ENCODE measurements at regions not wholly inside any gene's neighbourhood (a gene's known extent, or its start where the extent isn't known, plus 50 kb on each side); places are given as distances from the start of the nearest gene placed in this dataset.

- no peak for DNase-seq
- no peaks in the 10 kb centered on the region for H3K9me3 ChIP-seq (replicated peaks; ENCODE audit: control insufficient read depth, low read depth, low read length)
- peaks cover 17% of the 10 kb centered on the region for H3K27me3 ChIP-seq (ENCODE audit: control insufficient read depth, insufficient read depth, low read length)
- no peaks in the 10 kb centered on the region for H3K36me3 ChIP-seq (ENCODE audit: control insufficient read depth, insufficient read depth, low read length)
- 54% methylated on average over 4 of the region's 36 CpGs for WGBS (ENCODE audit: insufficient coverage)
- H3K4me3 ChIP-seq (ENCODE audit: low read length), result no peak overlapping the region
- H3K4me1 ChIP-seq (ENCODE audit: control insufficient read depth, insufficient read depth, low read length), result no peaks in the 10 kb centered on the region
- no peak overlapping the region for H3K27ac ChIP-seq (ENCODE audit: low read length)
Measured at GRCh38 chr12:113766131-113766878, 199.8 kb downstream of the RBM19 start.

- Histone ChIP-seq H3K27ac (ENCODE audit: low read length) (no peak overlapping the region), H3K27me3 (ENCODE audit: control insufficient read depth, insufficient read depth, low read length) (peaks cover 22% of the 10 kb centered on the region), H3K4me1 (ENCODE audit: control insufficient read depth, insufficient read depth, low read length) (no peaks in the 10 kb centered on the region), H3K36me3 (ENCODE audit: control insufficient read depth, insufficient read depth, low read length) (no peaks in the 10 kb centered on the region), H3K9me3 (replicated peaks; ENCODE audit: control insufficient read depth, low read depth, low read length) (no peaks in the 10 kb centered on the region), H3K4me3 (ENCODE audit: low read length) (no peak overlapping the region)
- 56% methylated on average over 8 of the region's 10 CpGs for WGBS (ENCODE audit: insufficient coverage)
- no peak for DNase-seq
Measured at GRCh38 chr12:113764661-113765060, 201.5 kb downstream of the RBM19 start.

GRCh38 chr12:113762882-113763816 is 203.0 kb downstream of the RBM19 start:
- Histone ChIP-seq H3K36me3 (ENCODE audit: control insufficient read depth, insufficient read depth, low read length) (no peaks in the 10 kb centered on the region), H3K27ac (ENCODE audit: low read length) (no peak overlapping the region), H3K27me3 (ENCODE audit: control insufficient read depth, insufficient read depth, low read length) (peaks cover 22% of the 10 kb centered on the region), H3K4me3 (ENCODE audit: low read length) (no peak overlapping the region), H3K4me1 (ENCODE audit: control insufficient read depth, insufficient read depth, low read length) (no peaks in the 10 kb centered on the region), H3K9me3 (replicated peaks; ENCODE audit: control insufficient read depth, low read depth, low read length) (no peaks in the 10 kb centered on the region)
- 75% methylated on average over 11 of the region's 17 CpGs for WGBS (ENCODE audit: insufficient coverage)
- DNase-seq, result no peak

- H3K36me3 ChIP-seq (ENCODE audit: control insufficient read depth, insufficient read depth, low read length), result no peaks in the 10 kb centered on the region
- H3K4me3 ChIP-seq (ENCODE audit: low read length), result no peak overlapping the region
- no peaks in the 10 kb centered on the region for H3K4me1 ChIP-seq (ENCODE audit: control insufficient read depth, insufficient read depth, low read length)
- no peak overlapping the region for H3K27ac ChIP-seq (ENCODE audit: low read length)
- H3K27me3 ChIP-seq (ENCODE audit: control insufficient read depth, insufficient read depth, low read length), result peaks cover 24% of the 10 kb centered on the region
- no peaks in the 10 kb centered on the region for H3K9me3 ChIP-seq (replicated peaks; ENCODE audit: control insufficient read depth, low read depth, low read length)
- WGBS (ENCODE audit: insufficient coverage), result 17% methylated on average over 8 of the region's 19 CpGs
- DNase-seq, result no peak
Measured at GRCh38 chr12:113762155-113762881, 203.8 kb downstream of the RBM19 start.

GRCh38 chr12:113759135-113759534 is 207.0 kb downstream of the RBM19 start:
- no peaks in the 10 kb centered on the region for H3K4me1 ChIP-seq (ENCODE audit: control insufficient read depth, insufficient read depth, low read length)
- WGBS (ENCODE audit: insufficient coverage), result no CpG with 5 or more reads among the region's 2 CpGs
- H3K36me3 ChIP-seq (ENCODE audit: control insufficient read depth, insufficient read depth, low read length), result no peaks in the 10 kb centered on the region
- no peaks in the 10 kb centered on the region for H3K9me3 ChIP-seq (replicated peaks; ENCODE audit: control insufficient read depth, low read depth, low read length)
- no peak for DNase-seq
- H3K4me3 ChIP-seq (ENCODE audit: low read length), result no peak overlapping the region
- peaks cover 22% of the 10 kb centered on the region for H3K27me3 ChIP-seq (ENCODE audit: control insufficient read depth, insufficient read depth, low read length)
- no peak overlapping the region for H3K27ac ChIP-seq (ENCODE audit: low read length)

- H3K27ac ChIP-seq (ENCODE audit: low read length), result no peak overlapping the region
- no peak for DNase-seq
- H3K36me3 ChIP-seq (ENCODE audit: control insufficient read depth, insufficient read depth, low read length), result no peaks in the 10 kb centered on the region
- no peaks in the 10 kb centered on the region for H3K9me3 ChIP-seq (replicated peaks; ENCODE audit: control insufficient read depth, low read depth, low read length)
- 78% methylated on average over 4 of the region's 6 CpGs for WGBS (ENCODE audit: insufficient coverage)
- H3K4me3 ChIP-seq (ENCODE audit: low read length), result no peak overlapping the region
- peaks cover 22% of the 10 kb centered on the region for H3K27me3 ChIP-seq (ENCODE audit: control insufficient read depth, insufficient read depth, low read length)
- no peaks in the 10 kb centered on the region for H3K4me1 ChIP-seq (ENCODE audit: control insufficient read depth, insufficient read depth, low read length)
Measured at GRCh38 chr12:113758165-113758924, 207.8 kb downstream of the RBM19 start.

GRCh38 chr12:113757221-113758002 is 208.7 kb downstream of the RBM19 start:
- WGBS (ENCODE audit: insufficient coverage), result 54% methylated on average over 13 of the region's 14 CpGs
- Histone ChIP-seq H3K9me3 (replicated peaks; ENCODE audit: control insufficient read depth, low read depth, low read length) (no peaks in the 10 kb centered on the region), H3K4me1 (ENCODE audit: control insufficient read depth, insufficient read depth, low read length) (no peaks in the 10 kb centered on the region), H3K27ac (ENCODE audit: low read length) (no peak overlapping the region), H3K4me3 (ENCODE audit: low read length) (no peak overlapping the region), H3K36me3 (ENCODE audit: control insufficient read depth, insufficient read depth, low read length) (no peaks in the 10 kb centered on the region), H3K27me3 (ENCODE audit: control insufficient read depth, insufficient read depth, low read length) (peaks cover 21% of the 10 kb centered on the region)
- no peak for DNase-seq

GRCh38 chr12:113756609-113757008 is 209.5 kb downstream of the RBM19 start:
- Histone ChIP-seq H3K4me3 (ENCODE audit: low read length) (no peak overlapping the region), H3K27ac (ENCODE audit: low read length) (no peak overlapping the region), H3K4me1 (ENCODE audit: control insufficient read depth, insufficient read depth, low read length) (no peaks in the 10 kb centered on the region), H3K27me3 (ENCODE audit: control insufficient read depth, insufficient read depth, low read length) (peaks cover 18% of the 10 kb centered on the region), H3K36me3 (ENCODE audit: control insufficient read depth, insufficient read depth, low read length) (no peaks in the 10 kb centered on the region), H3K9me3 (replicated peaks; ENCODE audit: control insufficient read depth, low read depth, low read length) (peaks cover under 1% of the 10 kb centered on the region)
- no peak for DNase-seq
- WGBS (ENCODE audit: insufficient coverage), result 62% methylated on average over 4 of the region's 4 CpGs

GRCh38 chr12:113755098-113755497 is 211.0 kb downstream of the RBM19 start:
- Histone ChIP-seq H3K4me3 (ENCODE audit: low read length) (no peak overlapping the region), H3K27ac (ENCODE audit: low read length) (no peak overlapping the region), H3K36me3 (ENCODE audit: control insufficient read depth, insufficient read depth, low read length) (no peaks in the 10 kb centered on the region), H3K4me1 (ENCODE audit: control insufficient read depth, insufficient read depth, low read length) (no peaks in the 10 kb centered on the region), H3K9me3 (replicated peaks; ENCODE audit: control insufficient read depth, low read depth, low read length) (peaks cover 3% of the 10 kb centered on the region), H3K27me3 (ENCODE audit: control insufficient read depth, insufficient read depth, low read length) (peaks cover 12% of the 10 kb centered on the region)
- WGBS (ENCODE audit: insufficient coverage), result 80% methylated on average over 1 of the region's 5 CpGs
- DNase-seq, result no peak
